ENCODE measurements at regions not wholly inside any gene's neighbourhood (a gene's known extent, or its start where the extent isn't known, plus 50 kb on each side); places are given as distances from the start of the nearest gene placed in this dataset.

DNA sequence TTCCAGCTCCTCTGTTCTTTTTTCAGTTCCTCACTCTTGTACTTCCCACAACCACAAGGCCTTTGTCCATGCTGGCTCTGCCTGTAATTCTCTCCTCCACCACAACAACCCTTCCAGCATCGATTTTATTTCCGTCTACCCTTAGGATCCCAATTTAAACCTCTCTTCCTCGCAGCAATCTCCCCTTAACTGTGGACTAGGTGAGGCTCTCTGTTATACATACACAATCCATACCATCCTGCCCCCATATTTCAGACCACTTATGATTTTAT is 90.4 kb upstream of the ZC3H11B start:
- no peaks in the 10 kb centered on the region for H3K4me1 Mint-ChIP-seq
- H3K9me3 Mint-ChIP-seq: peaks cover 0 to 5% (median 0%) of the 10 kb centered on the region in 5 donors
- H3K27ac ChIP-seq (ENCODE audit: low read depth, low read length): no peak overlapping the region
- H3K4me3 ChIP-seq (ENCODE audit: low read length): no peak overlapping the region
- no peaks in the 10 kb centered on the region for H3K9me3 ChIP-seq (ENCODE audit: low read length)
- no peaks in the 10 kb centered on the region for H3K27me3 ChIP-seq (ENCODE audit: insufficient read depth, low read length, poor library complexity, severe bottlenecking)
- H3K36me3 Mint-ChIP-seq: no peaks in the 10 kb centered on the region
- DNase-seq: no peak
- no peaks in the 10 kb centered on the region for H3K4me1 ChIP-seq (ENCODE audit: insufficient read depth, low read length)
- H3K27ac Mint-ChIP-seq: no peak overlapping the region
- no peaks in the 10 kb centered on the region for H3K36me3 ChIP-seq (ENCODE audit: insufficient read depth, low read length)
- no peak overlapping the region for H3K4me3 Mint-ChIP-seq
- H3K27me3 Mint-ChIP-seq: no peaks in the 10 kb centered on the region
- CTCF ChIA-PET: no interaction called here
- POLR2A ChIA-PET: no interaction called here

GRCh38 chr1:219701476-219701875 is 88.6 kb upstream of the ZC3H11B start:
- ChIA-PET POLR2A (no interaction called here), CTCF (no interaction called here)
- H3K36me3 Mint-ChIP-seq: no peaks in the 10 kb centered on the region
- H3K27ac Mint-ChIP-seq: no peak overlapping the region
- no peaks in the 10 kb centered on the region for H3K36me3 ChIP-seq (ENCODE audit: insufficient read depth, low read length)
- H3K4me3 ChIP-seq (ENCODE audit: low read length): no peak overlapping the region
- no peaks in the 10 kb centered on the region for H3K27me3 ChIP-seq (ENCODE audit: insufficient read depth, low read length, poor library complexity, severe bottlenecking)
- H3K4me3 Mint-ChIP-seq: no peak overlapping the region
- DNase-seq: no peak
- no peaks in the 10 kb centered on the region for H3K4me1 Mint-ChIP-seq
- no peaks in the 10 kb centered on the region for H3K9me3 ChIP-seq (ENCODE audit: low read length)
- H3K9me3 Mint-ChIP-seq: peaks cover 0 to 3% (median 0%) of the 10 kb centered on the region in 5 donors
- no peak overlapping the region for H3K27ac ChIP-seq (ENCODE audit: low read depth, low read length)
- no peaks in the 10 kb centered on the region for H3K27me3 Mint-ChIP-seq
- no peaks in the 10 kb centered on the region for H3K4me1 ChIP-seq (ENCODE audit: insufficient read depth, low read length)

- H3K9me3 ChIP-seq (ENCODE audit: low read length): no peaks in the 10 kb centered on the region
- Mint-ChIP-seq H3K4me1 (no peaks in the 10 kb centered on the region), H3K4me3 (no peak overlapping the region), H3K27me3 (no peaks in the 10 kb centered on the region), H3K9me3 (peaks cover 0 to 2% (median 0%) of the 10 kb centered on the region in 5 donors), H3K36me3 (no peaks in the 10 kb centered on the region), H3K27ac (no peak overlapping the region)
- H3K4me1 ChIP-seq (ENCODE audit: insufficient read depth, low read length): no peaks in the 10 kb centered on the region
- H3K4me3 ChIP-seq (ENCODE audit: low read length): no peak overlapping the region
- H3K27me3 ChIP-seq (ENCODE audit: insufficient read depth, low read length, poor library complexity, severe bottlenecking): no peaks in the 10 kb centered on the region
- CTCF ChIA-PET: no interaction called here
- no peak for DNase-seq
- no peak overlapping the region for H3K27ac ChIP-seq (ENCODE audit: low read depth, low read length)
- POLR2A ChIA-PET: no interaction called here
- H3K36me3 ChIP-seq (ENCODE audit: insufficient read depth, low read length): no peaks in the 10 kb centered on the region
Observed at GRCh38 chr1:219699870-219700269, 87.0 kb upstream of the ZC3H11B start.

DNA sequence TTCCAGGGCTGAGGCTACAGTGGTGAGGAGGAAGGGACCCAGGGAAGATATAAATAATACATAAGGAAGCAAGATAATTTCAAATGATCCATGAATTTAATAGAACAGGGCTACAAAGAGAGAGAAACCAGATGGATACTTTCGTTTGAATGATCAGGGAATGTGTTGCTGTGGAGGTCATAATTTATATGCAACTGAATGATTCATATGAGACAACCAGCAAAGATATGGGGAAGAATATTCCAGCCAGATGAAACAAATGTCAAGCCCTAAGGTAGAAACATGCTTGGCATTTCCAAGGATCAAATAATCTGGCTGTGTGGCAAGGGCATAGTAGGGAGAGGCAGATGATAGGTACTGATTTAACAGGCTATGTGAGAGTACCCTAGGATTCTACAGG is 84.8 kb upstream of the ZC3H11B start:
- ChIA-PET CTCF (no interaction called here), POLR2A (no interaction called here)
- Mint-ChIP-seq H3K4me3 (no peak overlapping the region), H3K27me3 (no peaks in the 10 kb centered on the region), H3K4me1 (no peaks in the 10 kb centered on the region), H3K27ac (no peak overlapping the region), H3K9me3 (peaks cover 0 to 3% (median 2%) of the 10 kb centered on the region in 5 donors), H3K36me3 (no peaks in the 10 kb centered on the region)
- Histone ChIP-seq H3K27ac (ENCODE audit: low read depth, low read length) (no peak overlapping the region), H3K36me3 (ENCODE audit: insufficient read depth, low read length) (no peaks in the 10 kb centered on the region), H3K4me1 (ENCODE audit: insufficient read depth, low read length) (no peaks in the 10 kb centered on the region), H3K27me3 (ENCODE audit: insufficient read depth, low read length, poor library complexity, severe bottlenecking) (no peaks in the 10 kb centered on the region), H3K4me3 (ENCODE audit: low read length) (no peak overlapping the region), H3K9me3 (ENCODE audit: low read length) (no peaks in the 10 kb centered on the region)
- DNase-seq: no peak

DNA sequence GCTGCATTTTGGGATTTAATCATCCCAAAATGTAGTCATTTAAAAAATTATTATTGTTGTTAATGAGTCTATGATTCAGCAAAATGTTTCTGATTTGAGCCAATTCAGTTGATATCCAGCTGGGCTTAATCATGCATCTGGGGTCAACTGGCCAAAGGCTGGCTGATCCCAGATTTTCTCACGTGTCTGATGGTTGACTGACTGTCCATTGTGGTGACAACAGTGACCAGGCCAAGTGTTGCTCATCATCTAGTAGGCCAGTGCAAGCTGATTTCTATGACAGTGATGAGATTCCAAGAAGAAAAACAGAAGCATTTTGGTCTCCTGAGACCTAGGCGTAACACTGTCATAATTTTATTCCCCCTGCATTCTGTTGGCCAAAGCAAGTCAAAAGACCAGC is 80.1 kb upstream of the ZC3H11B start:
- no peak overlapping the region for H3K4me3 ChIP-seq (ENCODE audit: low read length)
- H3K27me3 ChIP-seq (ENCODE audit: insufficient read depth, low read length, poor library complexity, severe bottlenecking): no peaks in the 10 kb centered on the region
- DNase-seq: no peak
- H3K9me3 ChIP-seq (ENCODE audit: low read length): no peaks in the 10 kb centered on the region
- ChIA-PET CTCF (no interaction called here), POLR2A (no interaction called here)
- H3K36me3 ChIP-seq (ENCODE audit: insufficient read depth, low read length): no peaks in the 10 kb centered on the region
- Mint-ChIP-seq H3K27ac (no peak overlapping the region), H3K27me3 (peaks cover 0 to 3% of the 10 kb centered on the region in 2 donors), H3K4me3 (no peak overlapping the region), H3K9me3 (peaks cover 0 to 17% (median 0%) of the 10 kb centered on the region in 5 donors), H3K36me3 (no peaks in the 10 kb centered on the region), H3K4me1 (no peaks in the 10 kb centered on the region)
- no peak overlapping the region for H3K27ac ChIP-seq (ENCODE audit: low read depth, low read length)
- H3K4me1 ChIP-seq (ENCODE audit: insufficient read depth, low read length): no peaks in the 10 kb centered on the region

DNA sequence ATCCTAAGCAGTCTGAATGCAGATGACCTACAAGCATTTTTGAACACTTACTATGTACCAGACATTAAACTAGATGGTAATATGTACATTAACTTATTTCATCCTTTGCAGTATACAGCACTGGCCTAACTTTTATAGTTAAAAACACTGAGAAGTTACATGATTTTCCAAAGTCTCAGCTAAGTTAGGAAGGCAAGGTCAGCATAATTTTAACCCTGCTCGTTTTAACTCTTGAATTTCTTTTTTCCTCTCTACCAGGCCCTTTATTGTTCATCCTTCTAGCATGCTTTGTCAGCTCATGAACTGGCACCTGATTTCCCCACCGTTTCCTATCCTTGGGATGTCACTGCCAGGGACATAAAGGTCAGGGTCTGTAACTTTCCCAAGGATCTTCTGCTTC is 76.9 kb upstream of the ZC3H11B start:
- H3K9me3 ChIP-seq (ENCODE audit: low read length): no peaks in the 10 kb centered on the region
- Mint-ChIP-seq H3K4me3 (no peak overlapping the region), H3K36me3 (no peaks in the 10 kb centered on the region), H3K27ac (no peak overlapping the region), H3K4me1 (no peaks in the 10 kb centered on the region), H3K27me3 (peaks cover 0 to 3% of the 10 kb centered on the region in 2 donors), H3K9me3 (peaks cover 0 to 17% (median 0%) of the 10 kb centered on the region in 5 donors)
- ChIA-PET CTCF (no interaction called here), POLR2A (no interaction called here)
- no peaks in the 10 kb centered on the region for H3K36me3 ChIP-seq (ENCODE audit: insufficient read depth, low read length)
- no peak overlapping the region for H3K4me3 ChIP-seq (ENCODE audit: low read length)
- no peak overlapping the region for H3K27ac ChIP-seq (ENCODE audit: low read depth, low read length)
- no peak for DNase-seq
- no peaks in the 10 kb centered on the region for H3K27me3 ChIP-seq (ENCODE audit: insufficient read depth, low read length, poor library complexity, severe bottlenecking)
- no peaks in the 10 kb centered on the region for H3K4me1 ChIP-seq (ENCODE audit: insufficient read depth, low read length)

- peaks cover 0 to 3% of the 10 kb centered on the region in 2 donors for H3K27me3 Mint-ChIP-seq
- H3K4me3 ChIP-seq (ENCODE audit: low read length): no peak overlapping the region
- H3K27me3 ChIP-seq (ENCODE audit: insufficient read depth, low read length, poor library complexity, severe bottlenecking): no peaks in the 10 kb centered on the region
- H3K4me1 Mint-ChIP-seq: no peaks in the 10 kb centered on the region
- no peaks in the 10 kb centered on the region for H3K4me1 ChIP-seq (ENCODE audit: insufficient read depth, low read length)
- H3K4me3 Mint-ChIP-seq: no peak overlapping the region
- no peak overlapping the region for H3K27ac ChIP-seq (ENCODE audit: low read depth, low read length)
- DNase-seq: no peak
- ChIA-PET CTCF (no interaction called here), POLR2A (no interaction called here)
- H3K36me3 ChIP-seq (ENCODE audit: insufficient read depth, low read length): no peaks in the 10 kb centered on the region
- H3K27ac Mint-ChIP-seq: no peak overlapping the region
- H3K36me3 Mint-ChIP-seq: no peaks in the 10 kb centered on the region
- H3K9me3 ChIP-seq (ENCODE audit: low read length): no peaks in the 10 kb centered on the region
- H3K9me3 Mint-ChIP-seq: peaks cover 0 to 15% (median 0%) of the 10 kb centered on the region in 5 donors
Observed at GRCh38 chr1:219687779-219688178, 74.9 kb upstream of the ZC3H11B start.

DNA sequence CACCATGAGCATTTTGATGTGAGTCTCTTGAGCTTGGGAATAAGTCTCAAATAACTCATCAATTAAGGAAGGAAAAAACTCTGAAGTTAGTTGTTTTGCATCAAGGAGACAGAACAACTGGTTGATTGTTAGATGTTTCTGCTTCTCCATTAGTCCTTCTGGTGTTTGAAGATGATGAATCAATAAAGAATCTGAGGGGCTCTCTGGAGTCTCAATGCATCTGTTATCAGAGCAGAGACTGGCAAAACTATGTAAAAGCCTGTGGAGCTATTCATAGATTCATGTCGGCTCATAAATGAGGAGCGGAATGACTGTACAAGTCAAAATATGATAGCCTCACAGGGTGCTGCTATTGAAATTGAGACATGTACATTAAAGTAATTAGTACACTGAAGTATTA is 73.3 kb upstream of the ZC3H11B start:
- CTCF ChIA-PET: no interaction called here
- Mint-ChIP-seq H3K9me3 (peaks cover 0 to 10% (median 0%) of the 10 kb centered on the region in 5 donors), H3K36me3 (no peaks in the 10 kb centered on the region), H3K27me3 (peaks cover 0 to 3% of the 10 kb centered on the region in 2 donors), H3K27ac (no peak overlapping the region), H3K4me1 (no peaks in the 10 kb centered on the region), H3K4me3 (no peak overlapping the region)
- Histone ChIP-seq H3K27ac (ENCODE audit: low read depth, low read length) (no peak overlapping the region), H3K4me3 (ENCODE audit: low read length) (no peak overlapping the region), H3K27me3 (ENCODE audit: insufficient read depth, low read length, poor library complexity, severe bottlenecking) (no peaks in the 10 kb centered on the region), H3K36me3 (ENCODE audit: insufficient read depth, low read length) (no peaks in the 10 kb centered on the region), H3K4me1 (ENCODE audit: insufficient read depth, low read length) (no peaks in the 10 kb centered on the region), H3K9me3 (ENCODE audit: low read length) (no peaks in the 10 kb centered on the region)
- POLR2A ChIA-PET: no interaction called here
- no peak for DNase-seq

- Mint-ChIP-seq H3K36me3 (no peaks in the 10 kb centered on the region), H3K4me3 (no peak overlapping the region), H3K27me3 (no peaks in the 10 kb centered on the region), H3K27ac (peak overlapping the region in 1 of 8 donors; percentile 81), H3K4me1 (no peaks in the 10 kb centered on the region), H3K9me3 (peaks cover 0 to 10% (median 0%) of the 10 kb centered on the region in 5 donors)
- CTCF ChIA-PET: no interaction called here
- POLR2A ChIA-PET: no interaction called here
- Histone ChIP-seq H3K9me3 (ENCODE audit: low read length) (no peaks in the 10 kb centered on the region), H3K36me3 (ENCODE audit: insufficient read depth, low read length) (no peaks in the 10 kb centered on the region), H3K4me1 (ENCODE audit: insufficient read depth, low read length) (no peaks in the 10 kb centered on the region), H3K27ac (ENCODE audit: low read depth, low read length) (no peak overlapping the region), H3K4me3 (ENCODE audit: low read length) (no peak overlapping the region), H3K27me3 (ENCODE audit: insufficient read depth, low read length, poor library complexity, severe bottlenecking) (no peaks in the 10 kb centered on the region)
- no peak for DNase-seq
Observed at GRCh38 chr1:219682788-219683187, 69.9 kb upstream of the ZC3H11B start.

Measured in CD8-positive, alpha-beta memory T cell (primary cell).